HG03139 (cell line): ENCODE measurements at regions not wholly inside any gene's neighbourhood (a gene's known extent, or its start where the extent isn't known, plus 50 kb on each side); places are given as distances from the start of the nearest gene placed in this dataset.
"Not testable (repeated sequence)": the region's sequence is repeated elsewhere in the genome, so short reads cannot be mapped to it uniquely, and the experiment has no call there.

Source experiments
- ATAC-seq: cut with Tn5 transposase; IDR thresholded peaks from one replicate; pipeline ENCODE4 v1.9.1; 2021; ENCODE audit not compliant: unreplicated experiment

- ATAC-seq = not testable (repeated sequence)
Measured at GRCh38 chr2:90288396-90288795, 1596.9 kb downstream of the RPIA start.

- ATAC-seq = not testable (repeated sequence)
Measured at GRCh38 chr2:90289291-90289980, 1598.0 kb downstream of the RPIA start.

- not testable (repeated sequence) for ATAC-seq
Measured at GRCh38 chr2:90290701-90291100, 1599.2 kb downstream of the RPIA start.

GRCh38 chr2:90291168-90291883, 1599.9 kb downstream of the RPIA start:
- ATAC-seq = not testable (repeated sequence)

GRCh38 chr2:90291934-90292333, 1600.5 kb downstream of the RPIA start:
- not testable (repeated sequence) for ATAC-seq

- not testable (repeated sequence) for ATAC-seq
Measured at GRCh38 chr2:90292451-90292850, 1601.0 kb downstream of the RPIA start.

GRCh38 chr2:90293224-90293623, 1601.8 kb downstream of the RPIA start:
- ATAC-seq = not testable (repeated sequence)

- not testable (repeated sequence) for ATAC-seq
Measured at GRCh38 chr2:90293806-90294205, 1602.3 kb downstream of the RPIA start.

GRCh38 chr2:90295036-90295750, 1603.7 kb downstream of the RPIA start:
- not testable (repeated sequence) for ATAC-seq

- ATAC-seq = not testable (repeated sequence)
Measured at GRCh38 chr2:90296484-90296777, 1605.0 kb downstream of the RPIA start.

GRCh38 chr2:90297701-90298100, 1606.2 kb downstream of the RPIA start:
- ATAC-seq = not testable (repeated sequence)

GRCh38 chr2:90298126-90298755, 1606.8 kb downstream of the RPIA start:
- ATAC-seq = not testable (repeated sequence)

GRCh38 chr2:90298983-90299382, 1607.5 kb downstream of the RPIA start:
- ATAC-seq = not testable (repeated sequence)

- not testable (repeated sequence) for ATAC-seq
Measured at GRCh38 chr2:90322982-90323381, 1631.5 kb downstream of the RPIA start.

GRCh38 chr2:90323612-90324558, 1632.4 kb downstream of the RPIA start:
- not testable (repeated sequence) for ATAC-seq

- ATAC-seq = not testable (repeated sequence)
Measured at GRCh38 chr2:90324672-90325071, 1633.2 kb downstream of the RPIA start.

- ATAC-seq = not testable (repeated sequence)
Measured at GRCh38 chr2:90325796-90326353, 1634.4 kb downstream of the RPIA start.

- not testable (repeated sequence) for ATAC-seq
Measured at GRCh38 chr2:90355546-90355945, 1664.1 kb downstream of the RPIA start.

GRCh38 chr2:90359344-90359743, 1667.9 kb downstream of the RPIA start:
- ATAC-seq = not testable (repeated sequence)
